GM10266 (cell line): ENCODE measurements at regions not wholly inside any gene's neighbourhood (a gene's known extent, or its start where the extent isn't known, plus 50 kb on each side); places are given as distances from the start of the nearest gene placed in this dataset.

Source experiments
- DNase-seq: peaks from one replicate; pipeline ENCODE4 v3.0.0; 2012; ENCODE audit errors: extremely low spot score
- CTCF ChIP-seq: IDR thresholded peaks from 2 replicates; pipeline ENCODE4 v1.5.1; 2012; ENCODE audit warnings: mild to moderate bottlenecking, low read depth; ENCODE audit not compliant: control insufficient read depth, insufficient read depth; ENCODE audit errors: missing control alignments

GRCh38 chr16:86922311-86922710, 344.0 kb downstream of the FOXL1 start:
- DNase-seq: no peak
- no peak for TF ChIP-seq CTCF

- TF ChIP-seq CTCF: no peak
- DNase-seq: no peak
Measured at GRCh38 chr16:86923656-86924055, 345.3 kb downstream of the FOXL1 start.

GRCh38 chr16:86924537-86924936, 346.2 kb downstream of the FOXL1 start:
- DNase-seq: no peak
- no peak for TF ChIP-seq CTCF

GRCh38 chr16:86925067-86925791, 346.9 kb downstream of the FOXL1 start:
- no peak for DNase-seq
- TF ChIP-seq CTCF: no peak

GRCh38 chr16:86926181-86927094, 348.1 kb downstream of the FOXL1 start:
- DNase-seq: no peak

GRCh38 chr16:86927699-86928098, 349.4 kb downstream of the FOXL1 start:
- TF ChIP-seq CTCF: no peak
- DNase-seq: no peak

More at GRCh38 chr16:86926181-86927094, 348.1 kb downstream of the FOXL1 start:
- TF ChIP-seq CTCF: no peak
